T-helper 17 cell (primary cell): ENCODE measurements at regions not wholly inside any gene's neighbourhood (a gene's known extent, or its start where the extent isn't known, plus 50 kb on each side); places are given as distances from the start of the nearest gene placed in this dataset.

Experiments used
- ATAC-seq: fragments of 150-1000 bp; cut with Tn5 transposase; 2 replicates; pipeline ENCODE4 v1.10.0; 2021; ENCODE audit warnings: mild to moderate bottlenecking, moderate library complexity
- DNase-seq, 3 donors: peaks; one replicate each; pipeline versions ENCODE4 v3.0.0 to v3.0.0-alpha.2; 2020 to 2021
- H3K9me3 ChIP-seq: one replicate; pipeline ENCODE4 v1.7.0; 2013; ENCODE audit warnings: low read length, mild to moderate bottlenecking; ENCODE audit not compliant: control insufficient read depth, poor library complexity, severe bottlenecking
- H3K27ac Mint-ChIP-seq: one replicate; pipeline ENCODE4 v1.8.0; 2022; ENCODE audit warnings: mild to moderate bottlenecking, moderate library complexity, mixed read lengths
- H3K27me3 Mint-ChIP-seq: one replicate; pipeline ENCODE4 v1.8.0; 2022; ENCODE audit warnings: mixed read lengths
- H3K36me3 Mint-ChIP-seq: one replicate; pipeline ENCODE4 v1.8.0; 2022; ENCODE audit warnings: low read depth, mixed read lengths
- H3K4me1 Mint-ChIP-seq: one replicate; pipeline ENCODE4 v1.8.0; 2022; ENCODE audit warnings: mild to moderate bottlenecking, mixed read lengths
- H3K4me3 Mint-ChIP-seq: one replicate; pipeline ENCODE4 v1.8.0; 2022; ENCODE audit warnings: mild to moderate bottlenecking, moderate library complexity, mixed read lengths

DNA sequence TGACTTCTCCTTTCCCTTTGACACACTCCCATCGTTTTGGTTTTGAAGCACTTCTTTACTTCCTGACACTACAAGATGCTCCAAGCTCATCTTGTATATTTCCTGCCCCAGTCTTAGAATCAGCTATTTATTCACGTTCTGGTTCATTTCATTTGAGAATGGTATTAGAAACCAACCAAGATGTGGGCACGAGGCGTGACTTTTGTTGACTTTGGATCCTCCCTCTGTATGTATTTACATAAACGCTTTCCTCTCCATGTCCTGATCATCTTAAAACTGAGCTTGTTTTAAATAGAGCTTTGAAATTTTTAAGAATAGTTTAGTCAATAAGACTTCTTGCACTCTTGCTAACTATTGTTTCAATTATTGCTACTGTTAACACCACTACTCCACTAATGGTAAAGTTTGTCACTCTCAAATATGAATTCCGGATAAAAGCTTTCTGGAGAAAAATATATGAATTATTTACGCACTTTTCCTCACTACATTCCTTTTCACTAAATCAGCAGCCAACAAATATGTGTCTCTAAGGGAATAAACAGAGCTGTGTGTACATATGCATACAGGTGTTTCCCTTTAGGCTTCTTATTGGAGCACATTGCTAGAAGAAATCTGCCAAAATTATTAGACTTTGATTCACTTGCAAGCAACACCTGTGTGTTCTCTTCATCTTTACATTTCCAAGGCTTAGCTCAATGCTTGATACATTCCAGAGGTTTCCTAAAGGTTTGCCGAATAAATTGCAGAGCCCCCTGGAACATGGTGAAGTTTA is 77.3 kb upstream of the TMEM244 start:
- Mint-ChIP-seq H3K4me3 (no peak overlapping the region), H3K36me3 (no peaks in the 10 kb centered on the region), H3K27me3 (peaks cover 42% of the 10 kb centered on the region), H3K27ac (no peak overlapping the region), H3K4me1 (peaks cover 7% of the 10 kb centered on the region)
- no peaks in the 10 kb centered on the region for H3K9me3 ChIP-seq
- no peak for DNase-seq
- no peak for ATAC-seq

DNA sequence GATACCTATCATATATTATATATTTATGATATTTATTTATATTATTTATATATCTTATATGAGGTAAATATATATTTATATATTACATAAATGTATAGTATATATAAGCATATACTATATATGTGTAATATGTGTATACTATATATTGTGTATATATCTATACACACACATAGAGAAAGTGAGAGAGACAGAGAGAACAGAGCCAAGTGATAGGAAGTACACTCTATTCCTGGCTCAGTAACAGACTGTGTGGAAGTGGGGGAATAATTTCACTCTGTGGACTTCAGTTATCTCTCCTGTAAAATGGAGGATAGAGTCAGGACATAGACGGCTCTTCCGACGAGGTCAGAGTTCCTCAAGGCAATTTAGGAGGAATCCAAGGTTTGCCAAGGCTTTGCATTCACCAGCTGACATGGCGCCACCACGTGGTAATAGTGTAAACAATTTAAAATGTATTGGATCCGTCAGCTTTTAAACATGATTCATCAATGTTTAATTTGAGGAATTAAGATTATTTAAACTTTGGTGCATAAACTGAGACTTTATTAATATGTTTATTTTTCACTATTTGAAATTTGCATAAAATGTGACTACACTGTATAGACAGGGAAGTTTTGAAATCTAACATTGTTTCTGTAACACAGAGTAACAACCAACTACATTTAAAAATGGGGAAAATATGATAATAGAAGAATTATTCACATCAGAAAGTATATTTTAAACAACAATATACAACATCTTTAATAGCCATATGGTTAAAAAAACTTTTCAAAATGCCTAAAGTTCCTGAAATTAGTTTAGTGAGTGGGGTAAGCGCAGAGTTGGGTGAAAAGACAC is 75.4 kb upstream of the TMEM244 start:
- H3K4me3 Mint-ChIP-seq: no peak overlapping the region
- peaks cover 7% of the 10 kb centered on the region for H3K4me1 Mint-ChIP-seq
- no peaks in the 10 kb centered on the region for H3K36me3 Mint-ChIP-seq
- no peaks in the 10 kb centered on the region for H3K9me3 ChIP-seq
- peak; percentile 50 for ATAC-seq
- H3K27ac Mint-ChIP-seq: no peak overlapping the region
- peaks cover 34% of the 10 kb centered on the region for H3K27me3 Mint-ChIP-seq
- DNase-seq: peak in 1 of 3 donors; percentile 18

- Mint-ChIP-seq H3K27me3 (peaks cover 14% of the 10 kb centered on the region), H3K36me3 (no peaks in the 10 kb centered on the region), H3K4me1 (peaks cover 2% of the 10 kb centered on the region), H3K4me3 (no peak overlapping the region), H3K27ac (no peak overlapping the region)
- no peak for ATAC-seq
- no peak for DNase-seq
- H3K9me3 ChIP-seq: no peaks in the 10 kb centered on the region
Measured at GRCh38 chr6:129932321-129932720, 71.2 kb upstream of the TMEM244 start.

DNA sequence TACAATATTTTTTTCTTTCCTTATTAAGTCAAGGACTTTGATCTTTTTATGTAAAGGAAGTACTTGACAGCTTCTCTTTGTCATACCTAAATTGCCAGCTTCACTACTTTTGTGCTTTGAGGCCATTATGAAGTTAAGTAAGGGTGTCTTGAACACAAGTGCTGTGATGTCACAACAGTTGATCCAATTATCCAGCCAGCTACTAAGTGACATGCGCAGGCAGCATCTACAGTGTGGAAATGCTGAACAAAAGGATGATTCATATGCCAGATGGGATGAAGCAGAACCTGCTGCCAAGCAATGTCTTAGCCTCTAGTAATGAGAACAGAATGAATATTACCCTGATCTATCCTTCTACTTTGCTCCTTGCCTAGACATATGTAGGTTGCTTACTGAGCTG is 68.3 kb upstream of the TMEM244 start:
- DNase-seq (no peak), ATAC-seq (no peak)
- H3K27me3 Mint-ChIP-seq: peaks cover 13% of the 10 kb centered on the region
- H3K27ac Mint-ChIP-seq: no peak overlapping the region
- H3K4me3 Mint-ChIP-seq: no peak overlapping the region
- no peaks in the 10 kb centered on the region for H3K9me3 ChIP-seq
- H3K4me1 Mint-ChIP-seq: no peaks in the 10 kb centered on the region
- H3K36me3 Mint-ChIP-seq: no peaks in the 10 kb centered on the region

- no peak for DNase-seq
- ATAC-seq: no peak
- peaks cover 6% of the 10 kb centered on the region for H3K27me3 Mint-ChIP-seq
- H3K9me3 ChIP-seq: no peaks in the 10 kb centered on the region
- H3K4me1 Mint-ChIP-seq: no peaks in the 10 kb centered on the region
- H3K27ac Mint-ChIP-seq: no peak overlapping the region
- no peak overlapping the region for H3K4me3 Mint-ChIP-seq
- H3K36me3 Mint-ChIP-seq: no peaks in the 10 kb centered on the region
Measured at GRCh38 chr6:129923530-129924250, 62.6 kb upstream of the TMEM244 start.

- Mint-ChIP-seq H3K27me3 (no peaks in the 10 kb centered on the region), H3K4me1 (no peaks in the 10 kb centered on the region), H3K4me3 (no peak overlapping the region), H3K36me3 (no peaks in the 10 kb centered on the region), H3K27ac (peak overlapping the region; percentile 27)
- ATAC-seq (no peak), DNase-seq (no peak)
- H3K9me3 ChIP-seq: no peaks in the 10 kb centered on the region
Measured at GRCh38 chr6:129921169-129921817, 60.2 kb upstream of the TMEM244 start.

DNA sequence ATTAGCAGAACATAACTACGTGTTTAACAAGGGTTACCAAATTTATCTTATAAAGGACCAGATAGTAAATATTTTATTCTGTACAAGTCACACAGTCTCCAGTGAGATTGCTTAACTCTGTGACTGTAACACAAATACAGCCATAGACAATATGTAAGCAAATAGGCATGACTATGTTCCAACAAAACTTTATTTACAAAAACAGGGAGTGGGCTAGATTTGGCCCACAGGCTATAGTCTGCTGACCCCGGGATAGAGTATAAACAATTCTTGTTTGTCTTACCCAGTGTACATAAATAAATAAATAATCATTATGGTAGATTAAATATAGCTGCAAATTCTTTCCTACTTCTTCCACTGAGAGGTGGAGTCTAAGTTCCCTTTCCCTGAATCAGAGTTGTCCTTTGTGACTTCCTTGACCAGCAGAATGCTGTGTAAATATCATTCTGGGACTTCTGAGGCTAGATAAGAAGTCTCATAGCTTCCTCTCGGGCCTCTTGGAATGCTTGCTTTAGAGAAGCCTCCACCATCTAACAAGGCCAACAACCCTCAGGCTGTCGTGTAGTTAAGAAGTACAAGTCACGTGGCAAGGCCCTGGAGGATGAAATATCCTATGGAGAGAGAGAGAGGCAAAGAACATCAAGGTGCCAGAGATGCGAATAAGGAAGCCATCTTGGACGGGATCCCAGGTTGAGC is 59.1 kb upstream of the TMEM244 start:
- Mint-ChIP-seq H3K36me3 (no peaks in the 10 kb centered on the region), H3K4me1 (no peaks in the 10 kb centered on the region), H3K27me3 (no peaks in the 10 kb centered on the region), H3K4me3 (no peak overlapping the region), H3K27ac (peak overlapping the region; percentile 27)
- ATAC-seq: no peak
- no peak for DNase-seq
- H3K9me3 ChIP-seq: no peaks in the 10 kb centered on the region

DNA sequence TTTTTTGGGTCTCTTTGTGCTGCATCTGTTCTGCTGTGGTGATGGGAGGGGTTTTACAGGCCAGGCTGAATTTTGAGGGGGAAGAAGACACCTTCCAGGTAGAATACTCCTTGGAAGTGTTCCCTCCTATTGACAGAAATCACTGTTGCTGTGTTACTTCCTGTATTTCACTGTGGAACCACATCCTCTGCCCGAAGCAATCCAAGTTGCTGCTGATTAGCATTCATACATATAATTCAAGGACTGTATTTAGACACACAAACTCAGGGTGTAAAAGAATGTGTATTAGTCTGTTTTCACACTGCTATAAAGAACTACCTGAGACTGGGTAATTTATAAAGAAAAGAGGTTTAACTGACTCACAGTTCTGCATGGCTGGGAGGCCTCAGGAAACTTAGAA is 50.6 kb upstream of the TMEM244 start:
- Mint-ChIP-seq H3K4me3 (no peak overlapping the region), H3K4me1 (peaks cover 4% of the 10 kb centered on the region), H3K36me3 (no peaks in the 10 kb centered on the region), H3K27me3 (no peaks in the 10 kb centered on the region), H3K27ac (no peak overlapping the region)
- H3K9me3 ChIP-seq: no peaks in the 10 kb centered on the region
- DNase-seq: no peak
- no peak for ATAC-seq
